HEK293T (cell line): ENCODE measurements at regions not wholly inside any gene's neighbourhood (a gene's known extent, or its start where the extent isn't known, plus 50 kb on each side); places are given as distances from the start of the nearest gene placed in this dataset.

Experiments used
- ARNT ChIP-seq: fragments of 450-650 bp; IDR thresholded peaks from 2 replicates; pipeline ENCODE4 v1.6.1; 2017; ENCODE audit warnings: mild to moderate bottlenecking
- CTBP1 ChIP-seq: fragments of 450-650 bp; IDR thresholded peaks from 2 replicates; pipeline ENCODE4 v1.6.1; 2016; ENCODE audit warnings: borderline replicate concordance
- FOXA1 ChIP-seq: fragments of 450-650 bp; IDR thresholded peaks from 2 replicates; pipeline ENCODE4 v1.6.1; 2016; ENCODE audit warnings: mild to moderate bottlenecking
- PKNOX1 ChIP-seq: fragments of 450-650 bp; IDR thresholded peaks from 2 replicates; pipeline ENCODE4 v1.6.1; 2016
- TARDBP ChIP-seq: fragments of 450-650 bp; IDR thresholded peaks from 2 replicates; pipeline ENCODE4 v1.6.1; 2016

GRCh38 chr18:74019864-74020263, 127.8 kb downstream of the FBXO15 start:
- TF ChIP-seq ARNT, result no peak
- TF ChIP-seq TARDBP, result no peak
- TF ChIP-seq FOXA1, result no peak
- TF ChIP-seq CTBP1, result no peak
- no peak for TF ChIP-seq PKNOX1
